VCaP (cell line): ENCODE measurements at regions not wholly inside any gene's neighbourhood (a gene's known extent, or its start where the extent isn't known, plus 50 kb on each side); places are given as distances from the start of the nearest gene placed in this dataset.
"Not testable (repeated sequence)": the region's sequence is repeated elsewhere in the genome, so short reads cannot be mapped to it uniquely, and the experiment has no call there.

Source experiments
- H3K27ac ChIP-seq: fragments of 450-650 bp; 2 replicates; pipeline ENCODE4 v1.5.1; 2017
- CTCF ChIP-seq: fragments of 450-650 bp; conservative IDR thresholded peaks from 2 replicates; pipeline ENCODE4 v1.5.1; 2017; ENCODE audit warnings: mild to moderate bottlenecking, moderate library complexity

- no peak for TF ChIP-seq CTCF
- H3K27ac ChIP-seq = no peak overlapping the region
Measured at GRCh38 chr2:133888621-133889219, 320.5 kb upstream of the NCKAP5 start.

- no peak overlapping the region for H3K27ac ChIP-seq
- no peak for TF ChIP-seq CTCF
Measured at GRCh38 chr2:133892352-133892913, 324.2 kb upstream of the NCKAP5 start.

GRCh38 chr2:133894429-133894828 is 326.2 kb upstream of the NCKAP5 start:
- H3K27ac ChIP-seq = no peak overlapping the region
- TF ChIP-seq CTCF = no peak

- H3K27ac ChIP-seq = not testable (repeated sequence)
Measured at GRCh38 chr2:133897838-133898237, 329.6 kb upstream of the NCKAP5 start.

GRCh38 chr2:133900909-133901308 is 332.6 kb upstream of the NCKAP5 start:
- no peak for TF ChIP-seq CTCF

GRCh38 chr2:133906396-133906795 is 338.1 kb upstream of the NCKAP5 start:
- TF ChIP-seq CTCF = no peak
- no peak overlapping the region for H3K27ac ChIP-seq

More at GRCh38 chr2:133900909-133901308, 332.6 kb upstream of the NCKAP5 start:
- H3K27ac ChIP-seq = peak overlapping the region; percentile 85

- TF ChIP-seq CTCF = no peak
- no peak overlapping the region for H3K27ac ChIP-seq
Measured at GRCh38 chr2:133906926-133907325, 338.7 kb upstream of the NCKAP5 start.

GRCh38 chr2:133908171-133908570 is 339.9 kb upstream of the NCKAP5 start:
- no peak for TF ChIP-seq CTCF
- no peak overlapping the region; the same call in 1 of the 2 replicates for H3K27ac ChIP-seq
